Panc1 (cell line): ENCODE measurements at regions not wholly inside any gene's neighbourhood (a gene's known extent, or its start where the extent isn't known, plus 50 kb on each side); places are given as distances from the start of the nearest gene placed in this dataset.

Source experiments
- CTCF ChIP-seq: fragments of 450-650 bp; IDR thresholded peaks from 2 replicates; pipeline ENCODE4 v1.5.1; 2017; ENCODE audit warnings: mild to moderate bottlenecking
- POLR2AphosphoS5 ChIP-seq: IDR thresholded peaks from 2 replicates; pipeline ENCODE4 v1.6.1; 2012; ENCODE audit warnings: mild to moderate bottlenecking, low read depth, low read length, moderate library complexity
- SIN3A ChIP-seq: IDR thresholded peaks from 2 replicates; pipeline ENCODE4 v1.6.1; 2012; ENCODE audit warnings: low read depth, mild to moderate bottlenecking, low read length, moderate library complexity, borderline replicate concordance; ENCODE audit not compliant: insufficient read depth
- TCF7L2 ChIP-seq: IDR thresholded peaks from 2 replicates; pipeline ENCODE4 v1.6.1; 2011; ENCODE audit warnings: mild to moderate bottlenecking, low read depth, low read length, inconsistent platforms

- TF ChIP-seq CTCF (no peak), POLR2AphosphoS5 (no peak), TCF7L2 (no peak), SIN3A (no peak)
Measured at GRCh38 chrX:137771537-137771936, 205.6 kb downstream of the ZIC3 start.
